GM18511 (cell line): ENCODE measurements at regions not wholly inside any gene's neighbourhood (a gene's known extent, or its start where the extent isn't known, plus 50 kb on each side); places are given as distances from the start of the nearest gene placed in this dataset.
"Not testable (repeated sequence)": the region's sequence is repeated elsewhere in the genome, so short reads cannot be mapped to it uniquely, and the experiment has no call there.

ENCODE experiments used
- ATAC-seq: cut with Tn5 transposase; IDR thresholded peaks from one replicate; pipeline ENCODE4 v1.9.1; 2021; ENCODE audit warnings: mild to moderate bottlenecking, moderate library complexity; ENCODE audit not compliant: unreplicated experiment

DNA sequence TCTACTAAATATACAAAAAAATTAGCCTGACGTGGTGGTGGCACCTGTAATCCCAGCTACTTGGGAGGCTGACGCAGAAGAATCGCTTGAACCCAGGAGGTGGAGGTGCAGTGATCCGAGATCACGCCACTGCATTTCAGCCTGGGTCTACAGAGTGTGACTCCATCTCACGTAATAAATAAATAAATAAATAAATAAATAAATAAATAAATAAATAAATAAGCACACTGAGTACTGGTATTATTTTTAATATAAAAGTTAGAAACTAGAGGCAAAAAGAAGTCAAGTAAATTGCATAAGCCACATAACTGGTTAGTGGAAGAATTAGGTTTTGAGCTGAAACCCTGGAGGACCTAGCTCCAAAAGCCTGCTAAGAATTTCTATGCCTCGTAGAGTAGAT lies 1262.7 kb upstream of the PABPC4L start:
- no peak for ATAC-seq

DNA sequence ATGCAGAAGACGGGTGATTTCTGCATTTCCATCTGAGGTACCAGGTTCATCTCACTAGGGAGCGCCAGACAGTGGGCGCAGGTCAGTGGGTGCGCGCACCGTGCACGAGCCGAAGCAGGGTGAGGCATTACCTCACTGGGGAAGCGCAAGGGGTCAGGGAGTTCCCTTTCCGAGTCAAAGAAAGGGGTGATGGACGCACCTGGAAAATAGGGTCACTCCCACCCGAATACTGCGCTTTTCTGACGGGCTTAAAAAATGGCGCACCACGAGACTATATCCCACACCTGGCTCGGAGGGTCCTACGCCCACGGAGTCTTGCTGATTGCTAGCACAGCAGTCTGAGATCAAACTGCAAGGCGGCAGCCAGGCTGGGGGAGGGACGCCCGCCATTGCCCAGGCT lies 1246.0 kb upstream of the PABPC4L start:
- ATAC-seq, result not testable (repeated sequence)

DNA sequence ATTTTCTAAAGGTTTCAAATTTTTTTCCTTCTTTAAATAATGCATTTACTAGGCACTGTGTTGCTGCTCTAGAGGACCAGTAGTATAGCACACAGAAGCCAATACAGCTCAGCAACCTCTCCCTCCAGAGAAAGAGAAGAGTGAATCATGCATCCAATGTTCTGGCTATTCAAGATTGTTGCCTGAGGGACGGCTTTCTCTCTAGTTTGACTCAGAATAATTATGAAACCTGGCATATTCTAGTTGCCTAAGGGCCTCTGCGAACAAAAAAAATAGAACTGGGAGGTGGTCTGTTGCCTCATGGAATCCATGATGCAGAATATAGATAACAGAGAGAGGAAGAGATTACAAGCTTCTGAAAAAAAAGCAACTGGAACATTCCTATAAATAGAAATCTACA lies 1233.3 kb upstream of the PABPC4L start:
- ATAC-seq, result no peak

DNA sequence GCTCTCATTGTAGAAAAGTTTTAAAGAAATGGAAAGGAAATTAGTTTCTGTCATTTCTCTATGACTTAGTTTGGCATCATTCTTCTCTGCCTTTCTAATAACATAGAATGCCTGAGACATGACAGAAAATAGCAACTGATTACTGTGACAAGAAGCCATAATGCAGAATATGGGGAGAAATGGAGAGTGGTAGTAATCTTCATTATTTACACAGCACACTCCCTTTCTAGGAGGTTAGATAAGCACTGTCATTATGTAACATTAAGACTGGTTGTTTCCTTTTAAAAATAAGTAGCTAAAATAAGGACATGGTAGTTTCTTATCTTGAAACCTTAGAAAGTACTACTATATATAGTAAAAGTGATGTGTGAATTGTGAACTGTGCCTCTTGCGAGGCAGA lies 1227.9 kb upstream of the PABPC4L start:
- ATAC-seq, result no peak

DNA sequence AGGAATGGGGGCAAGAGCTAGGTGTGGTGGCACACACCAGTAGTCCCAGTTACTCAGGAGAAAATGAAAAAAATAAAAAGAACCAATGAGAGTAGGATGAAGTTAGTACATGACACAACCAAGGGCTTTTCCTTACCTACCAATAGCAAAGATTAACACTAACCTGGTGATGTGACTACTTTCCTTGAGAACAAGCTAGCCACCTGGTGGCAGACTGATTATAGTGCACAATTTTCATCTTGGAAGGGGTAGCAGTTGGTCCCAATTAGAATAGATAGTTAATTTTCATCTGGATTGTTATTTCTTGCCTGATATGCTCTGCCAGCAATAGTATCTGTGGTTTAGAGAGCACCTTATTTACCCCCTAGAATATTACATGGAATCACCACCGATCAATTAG lies 1216.8 kb upstream of the PABPC4L start:
- ATAC-seq, result peak; percentile 77

DNA sequence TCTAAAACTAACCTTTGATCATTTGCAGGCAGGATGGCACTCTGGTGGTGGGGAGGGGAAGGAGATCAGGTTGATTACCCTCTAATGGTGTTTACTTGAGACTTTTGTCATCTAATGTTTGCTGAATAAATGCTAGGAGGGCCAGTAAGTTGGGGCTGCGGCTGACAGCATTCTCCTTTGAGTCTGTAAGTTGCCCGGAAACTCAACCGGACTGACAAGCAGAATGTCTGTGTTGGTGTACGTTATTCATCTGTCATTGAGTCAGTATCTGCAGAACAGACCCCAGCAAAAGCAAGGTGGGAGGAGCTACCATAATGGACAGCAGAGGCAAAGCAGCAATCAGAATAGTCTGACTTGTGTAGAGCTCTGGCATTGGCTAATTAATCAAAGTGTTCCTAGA lies 1210.6 kb upstream of the PABPC4L start:
- ATAC-seq, result no peak

DNA sequence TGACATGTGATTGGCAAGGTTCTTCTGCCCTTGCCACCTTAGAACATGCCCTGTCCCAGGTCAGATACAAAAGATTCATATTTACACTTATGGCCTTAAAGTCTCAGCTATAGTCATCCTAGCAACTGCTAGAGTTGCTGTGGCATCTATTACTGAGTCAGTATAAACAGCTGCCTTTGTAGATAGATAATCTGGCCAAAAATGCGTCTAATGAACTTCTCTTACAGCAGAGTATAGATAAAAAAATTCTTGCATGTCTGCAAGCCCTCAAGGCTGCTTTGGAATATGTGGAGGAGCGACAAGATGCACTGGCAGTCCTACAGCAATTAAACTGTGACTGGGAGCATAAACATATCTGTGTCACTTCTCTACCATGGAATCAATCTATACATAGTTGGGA lies 1209.7 kb upstream of the PABPC4L start:
- ATAC-seq, result no peak

DNA sequence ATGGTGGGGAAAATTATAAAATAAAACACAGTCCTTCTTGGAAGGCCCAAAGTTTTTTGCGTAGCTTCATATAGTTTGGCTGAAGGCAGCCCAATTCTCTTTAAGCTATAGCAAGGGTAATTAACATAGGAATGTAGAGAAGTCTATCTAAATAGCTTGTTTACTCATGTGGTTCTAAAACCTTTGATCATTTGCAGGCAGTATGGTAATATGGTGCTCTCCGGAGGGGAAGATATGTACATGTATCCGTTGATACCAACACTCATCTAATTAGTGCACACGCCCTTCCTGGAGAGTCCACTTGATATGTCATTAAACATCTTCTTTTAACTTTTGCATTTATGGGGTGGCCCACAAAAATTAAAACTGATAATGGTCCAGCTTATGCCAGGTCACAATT lies 1207.7 kb upstream of the PABPC4L start:
- ATAC-seq, result not testable (repeated sequence)

DNA sequence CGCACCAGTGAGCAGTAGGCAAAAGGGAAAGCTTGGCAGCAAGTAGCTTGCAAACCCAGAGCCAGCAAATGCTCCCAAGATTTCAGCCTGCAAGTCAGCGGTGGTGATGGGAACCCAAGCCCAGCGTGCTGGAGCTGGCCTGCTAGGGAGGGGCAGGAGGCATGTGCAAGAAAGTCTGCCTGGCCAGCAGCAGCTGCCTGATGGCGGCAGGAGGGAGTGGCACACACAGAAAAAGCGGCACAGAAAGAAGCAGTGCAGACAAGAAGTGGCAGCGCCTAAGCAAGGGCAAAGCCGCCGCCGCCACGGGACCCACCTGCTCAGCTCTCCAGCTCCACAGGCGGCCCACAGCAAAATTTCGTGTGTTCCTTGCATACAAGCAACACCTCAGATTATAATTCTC lies 1206.5 kb upstream of the PABPC4L start:
- ATAC-seq, result no peak

DNA sequence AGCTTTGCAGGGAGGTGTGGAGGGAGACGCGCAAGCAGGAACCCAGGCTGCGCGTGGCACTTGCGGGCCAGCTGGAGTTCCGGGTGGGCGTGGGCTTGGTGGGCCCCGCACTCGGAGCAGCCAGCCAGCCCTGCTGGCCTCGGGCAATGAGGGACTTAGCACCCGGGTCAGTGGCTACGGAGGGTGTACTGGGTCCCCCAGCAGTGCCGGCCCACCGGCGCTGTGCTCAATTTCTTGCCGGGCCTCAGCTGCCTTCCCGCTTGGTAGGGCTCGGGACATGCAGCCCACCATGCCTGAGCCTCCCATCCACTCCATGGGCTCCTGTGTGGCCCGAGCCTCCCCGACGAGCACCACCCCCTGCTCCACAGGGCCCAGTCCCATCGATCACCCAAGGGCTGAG lies 1205.0 kb upstream of the PABPC4L start:
- not testable (repeated sequence) for ATAC-seq

DNA sequence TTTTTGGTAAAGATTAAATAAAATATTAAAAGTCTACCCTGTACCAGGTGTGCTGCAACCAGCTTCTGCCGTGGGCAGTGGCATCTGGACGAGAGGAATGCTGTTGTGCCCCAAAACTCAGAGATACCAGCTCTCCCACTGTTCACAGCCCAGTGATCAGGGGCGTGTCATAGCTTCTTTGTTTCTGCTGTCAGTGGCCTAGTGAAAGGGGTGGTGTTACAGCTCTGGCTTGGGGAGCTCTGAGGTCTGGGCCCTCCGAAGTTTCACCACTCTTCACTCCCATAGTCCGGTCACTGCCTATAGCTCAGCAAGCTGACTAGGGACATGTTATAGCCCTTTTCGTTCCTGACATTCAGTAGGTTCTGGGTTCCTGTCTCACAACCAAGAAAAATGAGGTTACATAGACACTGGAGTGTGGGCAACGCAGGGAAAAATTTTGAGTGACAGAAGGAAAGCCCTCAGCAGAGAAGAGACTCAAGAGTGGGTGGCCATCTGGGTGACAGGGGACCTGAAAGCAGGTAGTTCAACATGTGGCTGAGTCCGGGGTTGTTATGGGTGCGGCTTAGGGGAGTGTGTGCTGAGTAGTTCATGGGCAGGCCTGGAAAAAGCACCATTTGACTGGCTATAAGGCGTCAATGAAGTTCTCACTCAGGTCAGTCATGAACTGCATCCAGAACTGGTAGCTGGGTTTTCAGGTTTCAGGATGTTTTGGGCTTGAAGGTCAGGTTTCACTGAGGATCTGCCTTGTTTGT lies 1184.4 kb upstream of the PABPC4L start:
- no peak for ATAC-seq

DNA sequence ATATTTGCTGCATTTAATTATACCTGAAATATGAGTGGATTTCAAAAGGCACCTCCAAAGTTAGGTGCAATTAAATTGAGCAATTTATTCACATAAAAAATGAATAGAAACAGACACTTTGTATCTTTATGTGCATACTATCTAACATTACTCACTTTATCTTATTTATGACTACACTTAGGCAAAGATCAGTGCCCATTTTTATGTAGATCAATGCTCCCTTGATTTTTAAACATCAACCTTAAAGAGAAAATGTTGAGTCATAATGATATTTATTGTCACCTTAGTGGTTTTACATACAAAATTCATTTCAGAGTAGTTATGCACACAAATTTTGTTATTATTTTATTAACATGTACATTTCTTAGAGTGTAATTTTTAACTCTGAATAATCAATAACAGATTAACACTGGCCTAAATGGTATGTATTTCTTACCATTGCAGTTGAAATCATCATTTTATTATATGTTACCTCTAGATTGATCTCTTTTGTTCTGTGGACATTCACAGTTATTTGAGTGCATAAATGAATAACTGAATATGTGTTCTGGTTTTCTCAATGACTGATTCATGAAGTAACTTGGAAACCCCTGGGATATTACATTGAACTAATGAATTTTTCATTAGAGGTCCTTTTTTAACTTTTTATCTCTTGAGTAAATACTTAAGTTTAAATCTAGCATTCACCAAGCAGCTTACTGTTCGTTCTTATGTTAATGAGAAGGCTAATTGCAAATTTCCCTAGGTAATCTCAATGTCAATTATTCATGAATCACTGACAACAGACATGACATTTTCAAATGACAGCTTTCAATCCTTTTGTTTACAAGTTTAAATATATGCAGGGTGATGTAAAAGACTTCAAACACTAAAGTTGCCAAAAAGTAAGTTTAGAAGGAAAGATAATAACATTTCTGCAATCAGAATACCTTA lies 1182.0 kb upstream of the PABPC4L start:
- no peak for ATAC-seq

DNA sequence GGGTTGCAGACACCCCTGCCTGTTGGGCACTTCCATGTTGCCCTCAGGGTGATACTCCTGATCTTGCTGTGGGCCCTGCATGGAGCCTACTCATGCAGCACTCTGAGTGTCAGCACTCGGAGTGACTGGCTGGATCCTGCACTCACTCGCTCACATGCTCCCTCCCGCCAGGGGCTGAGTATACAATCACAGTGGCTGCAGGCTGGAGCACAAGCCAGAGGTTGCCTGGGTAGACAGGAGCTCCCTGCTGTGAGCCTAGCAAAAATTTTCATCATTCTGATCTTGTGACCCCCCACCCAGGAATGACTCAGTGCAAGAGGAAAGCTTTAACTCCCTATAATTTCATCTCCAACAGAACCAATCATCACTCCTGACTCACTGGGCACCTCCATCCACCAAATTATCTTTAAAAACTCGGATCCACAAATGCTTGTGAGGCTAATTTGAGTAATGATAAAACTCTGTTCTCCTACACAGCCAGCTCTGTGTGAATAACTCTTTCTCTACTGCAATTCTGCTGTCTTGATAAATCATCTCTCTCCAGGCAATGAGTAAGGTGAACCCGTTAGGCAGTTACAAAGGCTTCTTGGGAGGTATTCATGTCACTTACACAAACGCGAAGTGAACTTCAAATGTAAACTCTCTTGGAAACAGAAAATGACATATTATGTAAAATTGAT lies 1180.8 kb upstream of the PABPC4L start:
- no peak for ATAC-seq

DNA sequence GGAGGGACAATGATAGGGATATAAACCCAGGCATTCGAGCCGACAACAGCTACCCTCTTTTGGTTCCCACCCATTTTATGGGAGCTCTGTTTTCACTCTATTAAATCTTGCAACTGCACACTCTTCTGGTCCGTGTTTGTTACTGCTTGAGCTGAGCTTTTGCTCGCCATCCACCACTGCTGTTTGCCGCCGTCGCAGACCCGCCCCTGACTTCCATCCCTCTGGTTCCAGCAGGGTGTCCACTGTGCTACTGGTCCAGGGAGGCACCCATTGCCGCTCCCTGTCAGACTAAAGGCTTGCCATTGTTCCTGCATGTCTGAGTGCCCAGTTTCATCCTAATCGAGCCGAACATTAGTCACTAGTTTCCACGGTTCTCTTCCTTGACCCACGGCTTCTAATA lies 1170.5 kb upstream of the PABPC4L start:
- ATAC-seq, result no peak

DNA sequence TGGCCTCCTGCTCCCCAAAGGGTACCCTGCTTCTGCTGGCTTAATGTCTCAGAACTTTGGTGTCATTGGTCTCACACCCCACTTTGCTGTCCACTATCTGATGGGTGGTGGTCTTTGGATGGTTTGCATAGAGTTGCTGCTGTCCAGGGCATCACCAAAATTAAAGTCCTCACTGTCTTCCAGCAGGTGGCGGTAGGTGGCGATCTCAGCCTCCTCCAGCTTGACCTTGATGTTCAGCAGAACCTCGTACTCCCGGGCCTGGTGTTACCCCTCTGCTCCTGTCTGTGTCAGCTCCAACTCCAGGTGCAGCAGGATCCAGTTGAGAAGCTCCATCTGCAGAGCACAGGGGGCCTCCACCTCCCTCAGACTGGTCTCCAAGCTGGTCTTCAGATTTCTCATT lies 1169.5 kb upstream of the PABPC4L start:
- no peak for ATAC-seq

DNA sequence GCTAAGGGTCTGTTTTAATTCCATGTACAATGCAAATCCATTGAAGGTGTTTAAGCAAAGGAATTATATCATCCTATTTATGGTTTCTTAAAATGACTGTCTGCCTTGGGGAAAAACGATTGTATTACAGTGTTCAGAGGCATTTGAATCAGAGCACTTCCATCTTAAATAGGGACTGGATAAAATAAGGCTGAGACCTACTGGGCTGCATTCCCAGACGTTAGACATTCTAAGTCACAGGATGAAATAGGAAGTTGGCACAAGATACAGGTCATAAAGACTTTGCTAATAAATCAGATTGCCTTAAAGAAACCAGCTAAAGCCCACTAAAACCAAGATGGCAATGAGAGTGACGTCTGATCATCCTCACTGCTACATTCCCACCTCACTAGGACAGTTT lies 1167.2 kb upstream of the PABPC4L start:
- ATAC-seq, result no peak

DNA sequence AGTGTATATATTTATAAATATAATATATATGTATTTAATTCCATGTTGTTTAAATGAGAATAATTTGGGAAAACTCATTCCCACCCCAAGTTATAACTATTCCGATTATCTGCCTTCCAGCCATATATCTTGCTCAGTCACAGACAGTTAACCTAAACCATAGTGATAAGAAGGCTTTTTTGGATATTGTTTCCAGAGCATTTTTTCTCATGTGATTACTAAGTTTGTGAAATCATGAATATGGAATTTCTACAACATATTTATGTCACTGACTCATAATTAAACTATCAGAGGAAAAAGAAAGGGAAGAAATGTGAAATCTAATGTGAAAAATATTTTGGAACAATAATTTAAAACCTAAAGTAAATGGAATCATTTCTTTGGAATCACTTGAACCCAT lies 1163.5 kb upstream of the PABPC4L start:
- ATAC-seq, result no peak

DNA sequence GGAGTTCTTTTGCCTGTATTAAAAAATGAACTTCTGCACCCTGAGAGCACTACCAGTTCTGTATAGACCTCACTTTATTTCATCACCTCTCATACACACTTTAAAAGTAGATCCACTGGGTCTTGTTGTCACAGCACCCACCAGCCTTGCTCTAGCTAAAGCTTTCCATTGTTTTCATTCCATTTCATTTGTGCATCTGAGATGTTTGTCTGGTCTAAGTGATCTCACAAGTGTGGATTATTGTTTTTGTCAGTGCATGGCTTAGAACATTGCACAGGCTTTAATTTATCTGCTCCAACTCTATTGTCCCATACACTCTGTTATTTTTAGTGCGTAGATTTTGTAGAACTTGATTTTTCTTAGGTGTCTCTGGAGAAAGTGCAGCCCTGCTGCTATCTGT lies 1157.5 kb upstream of the PABPC4L start:
- ATAC-seq, result no peak

DNA sequence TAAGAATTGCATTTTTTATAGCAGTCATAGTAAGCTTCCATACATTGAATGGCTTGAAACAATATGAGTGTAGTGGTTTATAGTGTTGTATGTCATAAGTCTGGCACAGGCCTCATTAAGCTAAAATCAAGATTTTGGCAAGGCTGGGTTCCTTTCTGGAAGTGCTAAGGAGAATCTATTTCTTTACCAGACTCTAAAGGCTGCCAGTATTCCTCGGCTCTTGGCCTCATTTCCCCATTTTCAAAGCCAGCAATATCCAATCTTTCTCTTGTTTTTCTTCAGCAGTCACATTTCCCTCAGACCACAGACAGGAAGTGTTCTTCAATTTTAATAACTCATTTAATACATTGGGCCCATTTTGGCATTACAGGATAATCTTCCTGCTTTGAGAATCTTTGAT lies 1155.5 kb upstream of the PABPC4L start:
- ATAC-seq, result no peak

DNA sequence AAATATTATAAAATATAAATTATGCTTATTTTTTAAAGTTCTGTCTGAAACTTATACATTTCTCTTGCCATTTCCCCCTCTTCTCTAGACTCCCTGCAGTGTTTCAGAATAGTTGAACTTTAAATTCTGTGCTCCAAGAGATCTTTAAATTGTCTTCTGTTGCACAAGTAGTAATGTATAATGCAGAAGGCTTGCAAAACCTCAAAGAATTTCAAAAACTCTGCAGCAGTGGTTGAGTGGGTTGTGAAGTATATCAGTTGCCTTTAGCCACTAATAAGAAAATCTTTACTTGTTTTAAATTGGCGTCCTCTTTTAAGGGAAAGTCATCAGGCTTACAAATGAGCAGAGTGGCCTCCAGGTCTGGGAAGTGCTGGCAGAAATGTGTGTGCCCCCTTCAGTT lies 1153.3 kb upstream of the PABPC4L start:
- ATAC-seq, result no peak

DNA sequence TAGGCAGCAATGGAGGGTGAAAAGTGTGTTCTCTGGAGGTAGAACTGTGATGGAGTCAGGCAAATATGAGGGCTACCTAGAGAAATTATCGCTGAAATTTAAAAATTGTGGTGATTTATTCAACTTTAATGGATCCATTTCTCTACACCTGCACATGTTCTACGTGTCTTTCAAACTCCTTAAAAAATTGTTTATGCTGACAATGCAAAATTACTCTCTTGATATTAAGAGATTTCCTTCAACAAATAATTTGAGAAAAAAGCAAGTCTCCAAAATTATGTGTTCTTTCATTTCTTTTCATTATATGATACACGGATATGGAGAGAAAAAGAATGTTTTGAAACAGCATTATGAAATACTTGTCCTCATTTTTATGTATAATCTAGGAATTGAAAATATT lies 1151.4 kb upstream of the PABPC4L start:
- no peak for ATAC-seq

DNA sequence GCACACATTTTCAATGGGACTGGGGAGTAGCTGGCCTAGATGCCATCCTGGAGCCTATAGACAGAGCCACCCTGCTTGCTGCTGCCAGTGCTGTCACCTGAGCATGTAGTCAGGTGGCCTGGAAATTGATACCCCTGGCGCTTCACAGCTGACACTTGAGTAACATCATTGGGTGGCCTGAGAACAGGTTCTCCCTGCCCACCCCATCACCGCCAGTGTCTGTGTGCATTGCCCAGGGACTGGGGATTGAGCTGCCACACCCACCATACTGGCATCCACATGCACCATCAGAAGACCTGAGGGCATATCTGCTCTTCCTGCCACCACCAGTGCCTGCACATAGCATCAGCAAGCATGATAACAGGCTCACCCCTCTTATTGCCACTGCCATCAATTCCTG lies 1142.9 kb upstream of the PABPC4L start:
- no peak for ATAC-seq
